A549 (cell line): ENCODE measurements at regions not wholly inside any gene's neighbourhood (a gene's known extent, or its start where the extent isn't known, plus 50 kb on each side); places are given as distances from the start of the nearest gene placed in this dataset.

ENCODE experiments used
- ATAC-seq, 2 experiments: fragments of 200-7000 bp in 1 of 2; fragments of >200 bp in 1 of 2; cut with Nextera tagmentation in 1 of 2; cut with Tn5 transposase in 1 of 2; 3 replicates each; pipeline versions ENCODE4 v1.8.0 to v1.9.1; 2018 to 2020; ENCODE audit warnings: mild to moderate bottlenecking in 1 of 2, moderate library complexity in 1 of 2
- CTCF ChIA-PET: fragments of 300-600 bp; sonication (Branson Sonifier 250); formaldehyde crosslinking; extraction: SDS; loops from one replicate; lab custom pipeline; 2021; ENCODE audit warnings: antibody characterized with exemption, inconsistent platforms; lab: Yijun Ruan, JAX
- POLR2A ChIA-PET: fragments of 350-600 bp; formaldehyde crosslinking; extraction: SDS; loops from one replicate; lab custom pipeline; 2021; ENCODE audit warnings: antibody characterized with exemption, inconsistent platforms; lab: Yijun Ruan, JAX
- DNase-seq, 2 experiments: peaks; one replicate each; pipeline versions ENCODE4 v3.0.0 to v3.0.0-alpha.2; 2011 to 2016; ENCODE audit warnings: low read depth in 1 of 2, low spot score in 1 of 2
- FAIRE-seq: peaks from 2 replicates; lab custom pipeline; 2011; peaks lifted over from hg19 to GRCh38; lab: Jason Lieb, UNC
- H3K27ac ChIP-seq, 2 experiments: fragments of >200 bp; sonication (Bioruptor Twin); formaldehyde crosslinking; 3 replicates each; pipeline ENCODE4 v1.5.1; 2016 to 2017
- H3K4me1 ChIP-seq: fragments of >200 bp; sonication (Bioruptor Twin); formaldehyde crosslinking; 3 replicates; pipeline ENCODE4 v1.6.1; 2016
- H3K4me2 ChIP-seq: fragments of >200 bp; sonication (Bioruptor Twin); formaldehyde crosslinking; 3 replicates; pipeline ENCODE4 v1.6.1; 2016
- H3K4me3 ChIP-seq: fragments of >200 bp; sonication (Bioruptor Twin); formaldehyde crosslinking; 3 replicates; pipeline ENCODE4 v1.5.1; 2016
- H3K9me3 ChIP-seq: fragments of >200 bp; sonication (Bioruptor Twin); formaldehyde crosslinking; 3 replicates; pipeline ENCODE4 v1.6.1; 2016
- CBX2 ChIP-seq: fragments of 200-600 bp; sonication (generic); IDR thresholded peaks from 2 replicates; pipeline ENCODE4 v1.6.1; 2016; ENCODE audit warnings: low read depth, mild to moderate bottlenecking, borderline replicate concordance
- CEBPB ChIP-seq, 2 experiments: fragments of >200 bp in 1 of 2; sonication (Bioruptor Twin) in 1 of 2; formaldehyde crosslinking in 1 of 2; IDR thresholded peaks; 2 replicates each; pipeline ENCODE4 v1.6.1; 2012 to 2016
- EHF ChIP-seq: fragments of 250-450 bp; sonication (Bioruptor Pico); IDR thresholded peaks from 2 replicates; pipeline ENCODE4 v1.5.0; 2020; ENCODE audit warnings: mild to moderate bottlenecking
- EHMT2 ChIP-seq: fragments of 200-600 bp; sonication (generic); IDR thresholded peaks from 2 replicates; pipeline ENCODE4 v1.6.1; 2016; ENCODE audit warnings: antibody characterized with exemption, low read depth, mild to moderate bottlenecking, moderate library complexity
- FOSB ChIP-seq: fragments of 250-450 bp; sonication (Bioruptor Pico); IDR thresholded peaks from 2 replicates; pipeline ENCODE4 v1.5.0; 2020; ENCODE audit warnings: mild to moderate bottlenecking, moderate library complexity
- FOXS1 ChIP-seq: fragments of 250-450 bp; sonication (Bioruptor Pico); IDR thresholded peaks from 2 replicates; pipeline ENCODE4 v1.5.0; 2020; ENCODE audit warnings: mild to moderate bottlenecking, moderate library complexity
- GATA3 ChIP-seq: IDR thresholded peaks from 2 replicates; pipeline ENCODE4 v1.6.1; 2012; ENCODE audit warnings: borderline replicate concordance
- HDAC2 ChIP-seq: fragments of 200-600 bp; sonication (generic); IDR thresholded peaks from 2 replicates; pipeline ENCODE4 v1.6.1; 2016
- HMGXB4 ChIP-seq: fragments of 250-450 bp; sonication (Bioruptor Pico); IDR thresholded peaks from 2 replicates; pipeline ENCODE4 v1.5.0; 2021; ENCODE audit warnings: mild to moderate bottlenecking, moderate library complexity, borderline replicate concordance
- HOXA7 ChIP-seq: fragments of 250-450 bp; sonication (Bioruptor Pico); IDR thresholded peaks from 2 replicates; pipeline ENCODE4 v1.5.0; 2020; ENCODE audit warnings: mild to moderate bottlenecking, moderate library complexity
- JUN ChIP-seq, 2 experiments: fragments of >200 bp; sonication (Bioruptor Twin); formaldehyde crosslinking; IDR thresholded peaks; 2 replicates in 1 of 2; 3 replicates in 1 of 2; pipeline ENCODE4 v1.6.1; 2016 to 2017
- JUNB ChIP-seq: fragments of >200 bp; sonication (Bioruptor Twin); formaldehyde crosslinking; IDR thresholded peaks from 2 replicates; pipeline ENCODE4 v1.6.1; 2016
- KDM1A ChIP-seq: fragments of 200-600 bp; sonication (generic); IDR thresholded peaks from 2 replicates; pipeline ENCODE4 v1.6.1; 2016; ENCODE audit warnings: low read depth, mild to moderate bottlenecking
- KDM5A ChIP-seq: fragments of 200-600 bp; sonication (generic); IDR thresholded peaks from 2 replicates; pipeline ENCODE4 v1.6.1; 2016; ENCODE audit warnings: antibody characterized with exemption, mild to moderate bottlenecking
- MAX ChIP-seq: IDR thresholded peaks from 2 replicates; pipeline ENCODE4 v1.6.1; 2012
- MAZ ChIP-seq: fragments of 150-350 bp; IDR thresholded peaks from 2 replicates; pipeline ENCODE4 v1.6.1; 2014; ENCODE audit warnings: antibody characterized with exemption, low read depth, low read length, borderline replicate concordance
- NFE2L2 ChIP-seq: fragments of 150-350 bp; conservative IDR thresholded peaks from 2 replicates; pipeline ENCODE4 v1.6.1; 2014; ENCODE audit warnings: low read length
- NPAS2 ChIP-seq: fragments of 250-450 bp; sonication (Bioruptor Pico); IDR thresholded peaks from 2 replicates; pipeline ENCODE4 v1.8.0; 2022; ENCODE audit warnings: mild to moderate bottlenecking, moderate library complexity, borderline replicate concordance
- NR3C1 ChIP-seq: fragments of >200 bp; sonication (Bioruptor Twin); formaldehyde crosslinking; IDR thresholded peaks from 3 replicates; pipeline ENCODE4 v1.6.1; 2017
- RAD21 ChIP-seq, 2 experiments: fragments of >200 bp in 1 of 2; sonication (Bioruptor Twin) in 1 of 2; formaldehyde crosslinking in 1 of 2; IDR thresholded peaks in 1 of 2; conservative IDR thresholded peaks in 1 of 2; 2 replicates in 1 of 2; 3 replicates in 1 of 2; pipeline ENCODE4 v1.6.1; 2012 to 2018; ENCODE audit warnings: inconsistent platforms in 1 of 2
- RCOR1 ChIP-seq: fragments of 150-350 bp; IDR thresholded peaks from 2 replicates; pipeline ENCODE4 v1.6.1; 2014; ENCODE audit warnings: antibody characterized with exemption, low read length, low read depth
- SMC3 ChIP-seq: fragments of >200 bp; sonication (Bioruptor Twin); formaldehyde crosslinking; IDR thresholded peaks from 3 replicates; pipeline ENCODE4 v1.6.1; 2018; ENCODE audit warnings: inconsistent platforms
- SREBF2 ChIP-seq: fragments of 450-650 bp; IDR thresholded peaks from 2 replicates; pipeline ENCODE4 v1.6.1; 2014; ENCODE audit warnings: mild to moderate bottlenecking, moderate library complexity
- TFCP2L1 ChIP-seq: fragments of 250-450 bp; sonication (Bioruptor Pico); IDR thresholded peaks from 2 replicates; pipeline ENCODE4 v1.5.0; 2021; ENCODE audit warnings: mild to moderate bottlenecking
- TP53 ChIP-seq: fragments of 250-450 bp; sonication (Bioruptor Pico); IDR thresholded peaks from 2 replicates; pipeline ENCODE4 v1.5.0; 2021; ENCODE audit warnings: mild to moderate bottlenecking, moderate library complexity
- USF2 ChIP-seq: fragments of 450-650 bp; IDR thresholded peaks from 2 replicates; pipeline ENCODE4 v1.6.1; 2014; ENCODE audit warnings: antibody characterized with exemption
- ZC3H11A ChIP-seq: fragments of 450-650 bp; IDR thresholded peaks from 2 replicates; pipeline ENCODE4 v1.6.1; 2014; ENCODE audit warnings: antibody characterized with exemption, mild to moderate bottlenecking
- ZFP36 ChIP-seq: fragments of 450-650 bp; IDR thresholded peaks from 2 replicates; pipeline ENCODE4 v1.6.1; 2014; ENCODE audit warnings: borderline replicate concordance; ENCODE audit not compliant: partially characterized antibody
- ZSCAN20 ChIP-seq: fragments of 250-450 bp; sonication (Bioruptor Pico); IDR thresholded peaks from 2 replicates; pipeline ENCODE4 v1.8.0; 2022; ENCODE audit warnings: mild to moderate bottlenecking, moderate library complexity
- WGBS: methylation state at CpG from one replicate; pipeline ENCODE4 v1.1.6; 2017; ENCODE audit errors: missing lambda C conversion rate; 5-methylcytosine and 5-hydroxymethylcytosine counted together
- TF ChIP-seq, protein P1 (sequence below): fragments of 200-600 bp; sonication (generic); IDR thresholded peaks from 2 replicates; pipeline ENCODE4 v1.6.1; 2016; ENCODE audit warnings: antibody characterized with exemption, mild to moderate bottlenecking, moderate library complexity

- Histone ChIP-seq H3K4me2 (no peak overlapping the region), H3K4me1 (no peaks in the 10 kb centered on the region), H3K27ac (no peak overlapping the region), H3K9me3 (no peaks in the 10 kb centered on the region), H3K4me3 (no peak overlapping the region)
- FAIRE-seq (no peak), DNase-seq (no peak), ATAC-seq (no peak)
- peak; percentile 33 for TF ChIP-seq USF2
- TF ChIP-seq KDM5A, result no peak
- CTCF ChIA-PET, result no interaction called here
- 24% methylated on average over 1 of the region's 1 CpG for WGBS
- POLR2A ChIA-PET, result no interaction called here
Observed at GRCh38 chr9:108241384-108242073, 614.3 kb downstream of the ACTL7B start.

DNA sequence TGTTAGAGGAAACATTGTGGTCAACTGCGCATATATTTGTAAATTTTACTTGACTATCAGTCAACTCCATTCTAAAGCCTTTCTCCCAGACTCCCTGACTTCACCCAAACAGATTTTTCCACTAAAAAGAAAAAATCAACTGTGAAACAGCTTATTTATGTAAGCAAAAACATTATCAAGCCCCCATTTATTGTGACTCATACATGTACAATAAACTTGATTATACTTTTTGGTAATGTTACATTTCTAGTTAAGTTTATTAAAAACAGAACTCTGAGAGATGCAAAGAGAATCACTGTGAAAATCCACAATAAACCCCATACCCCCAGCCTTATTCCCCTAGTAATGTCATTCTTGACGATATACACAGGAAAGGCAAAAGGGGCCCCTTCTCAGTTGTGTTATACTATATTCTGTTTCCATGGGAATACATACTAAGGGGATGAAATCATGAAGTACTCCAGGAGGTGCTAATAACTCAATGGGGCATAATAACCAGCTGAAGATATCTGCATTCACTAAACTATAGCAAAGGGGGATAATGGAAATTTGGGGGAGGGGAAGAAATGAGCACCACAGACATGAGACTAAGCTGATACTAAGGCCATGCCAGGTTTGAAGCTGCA is 616.0 kb downstream of the ACTL7B start:
- Histone ChIP-seq H3K4me1 (no peaks in the 10 kb centered on the region), H3K4me3 (no peak overlapping the region), H3K27ac (no peak overlapping the region), H3K4me2 (no peak overlapping the region), H3K9me3 (no peaks in the 10 kb centered on the region)
- 86% methylated on average over 2 of the region's 2 CpGs for WGBS
- FAIRE-seq (no peak), DNase-seq (no peak), ATAC-seq (no peak)
- no peak for TF ChIP-seq ZSCAN20 (CRISPR knock-in tag)
- TF ChIP-seq CBX2, result no peak
- no peak for TF ChIP-seq TP53
- no peak for TF ChIP-seq NPAS2 (CRISPR knock-in tag)
- no peak for TF ChIP-seq EHMT2
- TF ChIP-seq EHF (CRISPR knock-in tag), result no peak
- TF ChIP-seq RAD21 (conservative IDR thresholded peaks at IDR 0.05 in 1 of 2, IDR thresholded peaks at IDR 0.05 in 1 of 2), result no peak
- TF ChIP-seq NR3C1, result no peak
- TF ChIP-seq CEBPB (IDR thresholded peaks at IDR 0.05), result no peak
- TF ChIP-seq JUN (IDR thresholded peaks at IDR 0.05), result no peak
- TF ChIP-seq HOXA7, result no peak
- no peak for TF ChIP-seq MAZ
- no peak for TF ChIP-seq JUNB
- TF ChIP-seq SREBF2, result no peak
- no peak for TF ChIP-seq ZC3H11A
- TF ChIP-seq FOXS1 (CRISPR knock-in tag), result no peak
- TF ChIP-seq HDAC2, result no peak
- no peak for TF ChIP-seq RCOR1
- TF ChIP-seq NFE2L2, result no peak
- TF ChIP-seq HMGXB4 (CRISPR knock-in tag), result no peak
- POLR2A ChIA-PET, result no interaction called here
- CTCF ChIA-PET, result interaction anchor here (1.1 to 1.4 kb wide), 2 partner anchors 33 to 756 kb away, joined by 3 read pairs; no protein-coding TSS in a partner anchor

DNA sequence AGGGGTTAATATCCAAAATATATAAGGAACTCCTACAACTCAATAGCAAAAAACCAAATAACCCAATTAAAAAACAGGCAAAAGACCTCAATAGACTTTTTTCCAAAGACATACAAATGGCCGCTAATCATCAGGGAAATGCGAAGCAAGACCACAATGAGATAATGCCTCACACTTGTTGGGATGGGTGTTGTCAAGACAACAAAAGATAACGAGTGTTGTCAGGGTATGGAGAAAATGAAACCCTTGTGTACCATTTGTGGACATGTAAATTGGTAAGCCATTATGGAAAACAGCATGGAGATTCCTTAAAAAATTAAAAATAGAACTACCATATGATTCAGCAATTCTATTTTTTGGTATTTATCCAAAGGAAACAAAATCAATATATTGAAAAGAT is 620.2 kb downstream of the ACTL7B start:
- WGBS, result 75% methylated on average over 3 of the region's 3 CpGs
- Histone ChIP-seq H3K4me2 (no peak overlapping the region), H3K4me3 (no peak overlapping the region), H3K4me1 (no peaks in the 10 kb centered on the region), H3K27ac (no peak overlapping the region), H3K9me3 (no peaks in the 10 kb centered on the region)
- ATAC-seq (no peak), DNase-seq (no peak), FAIRE-seq (no peak)
- ChIA-PET POLR2A (no interaction called here), CTCF (interaction anchor here (1.4 kb wide), 1 partner anchor 37 kb away, joined by 3 read pairs; no protein-coding TSS in a partner anchor)
- TF ChIP-seq SREBF2, result no peak
- no peak for TF ChIP-seq HOXA7
- no peak for TF ChIP-seq GATA3
- TF ChIP-seq, protein P1, sequence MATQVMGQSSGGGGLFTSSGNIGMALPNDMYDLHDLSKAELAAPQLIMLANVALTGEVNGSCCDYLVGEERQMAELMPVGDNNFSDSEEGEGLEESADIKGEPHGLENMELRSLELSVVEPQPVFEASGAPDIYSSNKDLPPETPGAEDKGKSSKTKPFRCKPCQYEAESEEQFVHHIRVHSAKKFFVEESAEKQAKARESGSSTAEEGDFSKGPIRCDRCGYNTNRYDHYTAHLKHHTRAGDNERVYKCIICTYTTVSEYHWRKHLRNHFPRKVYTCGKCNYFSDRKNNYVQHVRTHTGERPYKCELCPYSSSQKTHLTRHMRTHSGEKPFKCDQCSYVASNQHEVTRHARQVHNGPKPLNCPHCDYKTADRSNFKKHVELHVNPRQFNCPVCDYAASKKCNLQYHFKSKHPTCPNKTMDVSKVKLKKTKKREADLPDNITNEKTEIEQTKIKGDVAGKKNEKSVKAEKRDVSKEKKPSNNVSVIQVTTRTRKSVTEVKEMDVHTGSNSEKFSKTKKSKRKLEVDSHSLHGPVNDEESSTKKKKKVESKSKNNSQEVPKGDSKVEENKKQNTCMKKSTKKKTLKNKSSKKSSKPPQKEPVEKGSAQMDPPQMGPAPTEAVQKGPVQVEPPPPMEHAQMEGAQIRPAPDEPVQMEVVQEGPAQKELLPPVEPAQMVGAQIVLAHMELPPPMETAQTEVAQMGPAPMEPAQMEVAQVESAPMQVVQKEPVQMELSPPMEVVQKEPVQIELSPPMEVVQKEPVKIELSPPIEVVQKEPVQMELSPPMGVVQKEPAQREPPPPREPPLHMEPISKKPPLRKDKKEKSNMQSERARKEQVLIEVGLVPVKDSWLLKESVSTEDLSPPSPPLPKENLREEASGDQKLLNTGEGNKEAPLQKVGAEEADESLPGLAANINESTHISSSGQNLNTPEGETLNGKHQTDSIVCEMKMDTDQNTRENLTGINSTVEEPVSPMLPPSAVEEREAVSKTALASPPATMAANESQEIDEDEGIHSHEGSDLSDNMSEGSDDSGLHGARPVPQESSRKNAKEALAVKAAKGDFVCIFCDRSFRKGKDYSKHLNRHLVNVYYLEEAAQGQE, result no peak
- no peak for TF ChIP-seq SMC3
- no peak for TF ChIP-seq FOSB
- TF ChIP-seq MAX, result no peak
- no peak for TF ChIP-seq TFCP2L1
- no peak for TF ChIP-seq RAD21 (conservative IDR thresholded peaks at IDR 0.05 in 1 of 2, IDR thresholded peaks at IDR 0.05 in 1 of 2)
- TF ChIP-seq ZFP36, result no peak
- no peak for TF ChIP-seq KDM1A
